ENCODE measurements at regions not wholly inside any gene's neighbourhood (a gene's known extent, or its start where the extent isn't known, plus 50 kb on each side); places are given as distances from the start of the nearest gene placed in this dataset.

GRCh38 chr6:169339025-169339424 is 85.4 kb upstream of the THBS2 start:
- Mint-ChIP-seq H3K9me3 (no peaks in the 10 kb centered on the region), H3K4me1 (ENCODE audit: low read depth) (no peaks in the 10 kb centered on the region), H3K36me3 (ENCODE audit: low read depth) (no peaks in the 10 kb centered on the region), H3K4me3 (no peak overlapping the region), H3K27ac (no peak overlapping the region), H3K27me3 (peaks cover 6% of the 10 kb centered on the region)
- DNase-seq = no peak

DNA sequence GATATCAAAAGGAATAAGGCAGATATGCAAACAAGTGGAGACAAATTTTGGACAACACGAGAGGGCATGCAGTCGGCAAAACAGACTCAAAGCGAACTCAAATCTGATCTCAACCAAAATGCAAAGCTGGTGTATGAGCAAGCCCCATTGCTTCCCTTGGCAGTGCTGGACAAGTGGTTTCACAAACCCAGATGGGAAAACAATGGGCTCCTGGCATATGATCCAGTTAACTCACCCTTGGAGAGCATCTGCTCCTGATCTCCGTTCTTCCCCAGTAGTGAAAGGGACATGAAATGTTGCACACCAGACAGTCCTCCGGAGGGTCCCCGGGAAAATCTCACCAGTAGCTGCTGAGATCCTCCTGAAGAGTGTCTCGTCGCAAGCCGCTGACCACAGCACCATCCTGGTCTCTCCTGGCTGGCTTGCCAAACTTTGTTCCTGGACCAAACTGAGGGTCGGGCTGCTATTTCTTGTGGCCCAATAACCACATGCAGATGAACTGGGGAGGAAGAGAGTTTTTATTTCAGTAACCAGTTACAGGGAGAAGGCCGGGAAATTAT is 84.3 kb upstream of the THBS2 start:
- Mint-ChIP-seq H3K4me3 (no peak overlapping the region), H3K4me1 (ENCODE audit: low read depth) (no peaks in the 10 kb centered on the region), H3K9me3 (no peaks in the 10 kb centered on the region), H3K27me3 (peaks cover 12% of the 10 kb centered on the region), H3K36me3 (ENCODE audit: low read depth) (no peaks in the 10 kb centered on the region), H3K27ac (no peak overlapping the region)
- no peak for DNase-seq

- Mint-ChIP-seq H3K4me3 (no peak overlapping the region), H3K36me3 (ENCODE audit: low read depth) (no peaks in the 10 kb centered on the region), H3K9me3 (no peaks in the 10 kb centered on the region), H3K4me1 (ENCODE audit: low read depth) (no peaks in the 10 kb centered on the region), H3K27me3 (peaks cover 33% of the 10 kb centered on the region), H3K27ac (no peak overlapping the region)
- DNase-seq = no peak
Measured at GRCh38 chr6:169335301-169335700, 81.7 kb upstream of the THBS2 start.

DNA sequence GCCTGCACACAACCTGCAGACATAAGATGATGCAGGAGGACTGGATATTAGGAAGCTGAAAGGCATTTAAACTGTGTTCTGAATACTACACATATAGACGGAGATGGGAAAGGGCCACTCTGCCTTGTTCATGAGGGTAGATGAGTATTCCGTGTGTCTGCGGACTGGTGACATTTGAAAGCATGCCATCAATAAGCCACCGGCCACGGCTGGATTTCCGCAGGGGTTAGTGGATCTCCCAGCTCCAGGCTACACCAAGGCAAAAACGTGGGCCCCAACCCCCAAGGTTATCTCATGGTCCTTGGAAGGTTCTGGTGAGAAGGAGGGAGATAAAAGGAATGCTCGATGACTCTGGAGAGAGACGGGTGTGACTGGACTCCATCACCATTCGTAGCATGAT is 78.6 kb upstream of the THBS2 start:
- H3K9me3 Mint-ChIP-seq = no peaks in the 10 kb centered on the region
- no peaks in the 10 kb centered on the region for H3K36me3 Mint-ChIP-seq (ENCODE audit: low read depth)
- no peak overlapping the region for H3K27ac Mint-ChIP-seq
- no peaks in the 10 kb centered on the region for H3K4me1 Mint-ChIP-seq (ENCODE audit: low read depth)
- no peak overlapping the region for H3K4me3 Mint-ChIP-seq
- DNase-seq = no peak
- peaks cover 42% of the 10 kb centered on the region for H3K27me3 Mint-ChIP-seq

DNA sequence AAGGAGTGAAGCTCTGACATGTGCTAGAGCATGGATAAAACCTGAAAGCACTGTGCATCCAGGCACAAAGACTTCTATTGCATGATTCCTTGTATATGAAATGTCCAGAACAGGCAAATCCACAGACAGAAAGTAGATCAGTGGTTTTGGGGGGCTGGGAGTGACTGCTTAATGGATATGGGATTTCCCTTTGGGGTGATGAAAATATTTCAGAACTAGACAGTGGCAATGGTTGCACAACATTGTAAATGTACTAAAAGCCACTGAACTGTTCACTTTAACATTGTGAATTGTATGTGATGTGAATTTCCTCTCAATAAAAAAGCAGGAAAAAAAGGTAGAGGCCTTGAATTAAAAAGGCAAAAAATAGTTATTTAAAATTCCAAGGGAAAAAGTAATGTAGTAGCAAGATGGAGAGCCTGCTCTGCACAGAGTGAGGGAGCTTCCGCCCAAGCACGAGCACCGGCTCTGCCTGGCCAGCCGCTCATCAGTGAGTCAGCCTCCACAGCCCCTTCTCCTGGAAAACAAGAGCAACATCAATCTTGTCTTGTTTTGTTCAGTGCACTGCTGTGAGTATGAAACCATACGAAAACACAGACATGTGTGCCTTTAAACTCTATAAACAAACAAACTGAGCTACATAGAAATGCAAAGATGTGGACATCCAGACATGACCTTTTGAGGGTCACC is 74.6 kb upstream of the THBS2 start:
- Mint-ChIP-seq H3K9me3 (no peaks in the 10 kb centered on the region), H3K4me1 (ENCODE audit: low read depth) (no peaks in the 10 kb centered on the region), H3K4me3 (no peak overlapping the region), H3K27ac (no peak overlapping the region), H3K27me3 (peaks cover 41% of the 10 kb centered on the region), H3K36me3 (ENCODE audit: low read depth) (no peaks in the 10 kb centered on the region)
- DNase-seq = no peak

- H3K27ac Mint-ChIP-seq = no peak overlapping the region
- peaks cover 31% of the 10 kb centered on the region for H3K27me3 Mint-ChIP-seq
- H3K4me3 Mint-ChIP-seq = no peak overlapping the region
- H3K9me3 Mint-ChIP-seq = no peaks in the 10 kb centered on the region
- no peaks in the 10 kb centered on the region for H3K4me1 Mint-ChIP-seq (ENCODE audit: low read depth)
- H3K36me3 Mint-ChIP-seq (ENCODE audit: low read depth) = no peaks in the 10 kb centered on the region
- no peak for DNase-seq
Measured at GRCh38 chr6:169326067-169326799, 72.6 kb upstream of the THBS2 start.

GRCh38 chr6:169324656-169325459 is 71.2 kb upstream of the THBS2 start:
- Mint-ChIP-seq H3K4me3 (no peak overlapping the region), H3K4me1 (ENCODE audit: low read depth) (no peaks in the 10 kb centered on the region), H3K27ac (no peak overlapping the region), H3K9me3 (no peaks in the 10 kb centered on the region), H3K27me3 (peaks cover 21% of the 10 kb centered on the region), H3K36me3 (ENCODE audit: low read depth) (no peaks in the 10 kb centered on the region)
- DNase-seq = no peak

- H3K27ac Mint-ChIP-seq = no peak overlapping the region
- H3K4me3 Mint-ChIP-seq = no peak overlapping the region
- H3K9me3 Mint-ChIP-seq = no peaks in the 10 kb centered on the region
- no peaks in the 10 kb centered on the region for H3K4me1 Mint-ChIP-seq (ENCODE audit: low read depth)
- H3K36me3 Mint-ChIP-seq (ENCODE audit: low read depth) = no peaks in the 10 kb centered on the region
- peaks cover 18% of the 10 kb centered on the region for H3K27me3 Mint-ChIP-seq
- no peak for DNase-seq
Measured at GRCh38 chr6:169324086-169324485, 70.4 kb upstream of the THBS2 start.

GRCh38 chr6:169323221-169323620 is 69.6 kb upstream of the THBS2 start:
- Mint-ChIP-seq H3K27me3 (peaks cover 18% of the 10 kb centered on the region), H3K9me3 (no peaks in the 10 kb centered on the region), H3K4me3 (no peak overlapping the region), H3K27ac (no peak overlapping the region), H3K4me1 (ENCODE audit: low read depth) (no peaks in the 10 kb centered on the region), H3K36me3 (ENCODE audit: low read depth) (no peaks in the 10 kb centered on the region)
- DNase-seq = no peak

DNA sequence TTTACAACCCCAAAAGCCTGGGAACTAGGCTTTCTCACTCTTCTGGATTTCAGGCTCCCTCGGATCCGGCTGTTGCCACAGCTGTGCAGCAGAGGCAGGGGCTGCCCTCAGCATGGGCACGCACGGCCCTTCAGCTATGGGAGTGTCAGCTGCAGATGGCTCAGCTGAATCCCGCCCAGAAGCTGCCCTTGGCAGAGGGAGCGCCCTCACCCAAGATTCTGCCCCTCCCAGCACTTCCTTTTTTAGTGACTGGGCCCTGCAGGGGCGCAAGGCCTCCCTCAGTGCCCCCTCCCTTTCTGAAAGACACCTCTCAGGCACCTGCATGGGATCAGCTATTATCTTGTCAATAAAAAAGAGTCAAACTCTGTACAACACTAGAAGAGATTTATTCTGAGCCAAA is 67.9 kb upstream of the THBS2 start:
- Mint-ChIP-seq H3K27ac (no peak overlapping the region), H3K4me1 (ENCODE audit: low read depth) (no peaks in the 10 kb centered on the region), H3K4me3 (no peak overlapping the region), H3K27me3 (peaks cover 15% of the 10 kb centered on the region), H3K36me3 (ENCODE audit: low read depth) (no peaks in the 10 kb centered on the region), H3K9me3 (no peaks in the 10 kb centered on the region)
- no peak for DNase-seq

- Mint-ChIP-seq H3K36me3 (ENCODE audit: low read depth) (no peaks in the 10 kb centered on the region), H3K4me1 (ENCODE audit: low read depth) (no peaks in the 10 kb centered on the region), H3K27me3 (peaks cover 8% of the 10 kb centered on the region), H3K4me3 (no peak overlapping the region), H3K9me3 (no peaks in the 10 kb centered on the region), H3K27ac (no peak overlapping the region)
- no peak for DNase-seq
Measured at GRCh38 chr6:169320013-169320412, 66.4 kb upstream of the THBS2 start.

- Mint-ChIP-seq H3K9me3 (no peaks in the 10 kb centered on the region), H3K4me1 (ENCODE audit: low read depth) (no peaks in the 10 kb centered on the region), H3K4me3 (no peak overlapping the region), H3K27ac (no peak overlapping the region), H3K36me3 (ENCODE audit: low read depth) (no peaks in the 10 kb centered on the region), H3K27me3 (peaks cover 3% of the 10 kb centered on the region)
- DNase-seq = no peak
Measured at GRCh38 chr6:169317441-169318202, 64.0 kb upstream of the THBS2 start.

DNA sequence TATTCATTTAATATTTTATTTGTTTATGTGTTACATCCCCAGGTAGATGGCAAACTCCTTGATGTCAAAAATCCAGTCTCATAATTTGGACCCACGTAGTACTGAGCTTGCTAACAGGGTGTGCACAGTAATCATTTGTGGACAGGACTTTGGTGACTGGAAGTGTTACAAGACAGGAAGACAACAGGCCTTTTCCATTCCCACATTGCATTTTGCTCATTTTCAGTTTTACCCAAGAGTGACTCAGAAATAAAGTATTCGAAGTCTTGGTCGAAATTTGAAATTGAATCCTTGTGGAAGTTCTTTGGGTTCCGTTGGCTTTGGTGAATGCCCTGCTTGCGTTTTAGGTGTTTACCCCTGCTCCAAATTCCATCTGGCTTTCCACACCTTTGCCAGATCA is 63.0 kb upstream of the THBS2 start:
- Mint-ChIP-seq H3K27me3 (peaks cover 3% of the 10 kb centered on the region), H3K27ac (no peak overlapping the region), H3K4me1 (ENCODE audit: low read depth) (no peaks in the 10 kb centered on the region), H3K36me3 (ENCODE audit: low read depth) (no peaks in the 10 kb centered on the region), H3K4me3 (no peak overlapping the region), H3K9me3 (no peaks in the 10 kb centered on the region)
- no peak for DNase-seq

Data from activated T-cell treated with anti-CD3 and anti-CD28 coated beads, Interleukin-2, amount 50 U/mL, for 24 hours (primary cell).